WERI-Rb-1 (cell line): ENCODE measurements at regions not wholly inside any gene's neighbourhood (a gene's known extent, or its start where the extent isn't known, plus 50 kb on each side); places are given as distances from the start of the nearest gene placed in this dataset.

Experiments
- DNase-seq: peaks from one replicate; pipeline ENCODE4 v3.0.0-alpha.2; 2020
- H3K27ac ChIP-seq: fragments of 250-450 bp; sonication (Bioruptor Pico); 2 replicates; pipeline ENCODE4 v1.5.1; 2020; ENCODE audit warnings: mild to moderate bottlenecking, moderate library complexity
- H3K27me3 ChIP-seq: fragments of 250-450 bp; sonication (Bioruptor Pico); 2 replicates; pipeline ENCODE4 v1.5.1; 2021; ENCODE audit warnings: mild to moderate bottlenecking, low read depth, moderate library complexity; ENCODE audit not compliant: insufficient read depth, severe bottlenecking
- H3K36me3 ChIP-seq: fragments of 250-450 bp; sonication (Bioruptor Pico); 2 replicates; pipeline ENCODE4 v1.5.1; 2020; ENCODE audit warnings: mild to moderate bottlenecking, moderate library complexity
- H3K4me3 ChIP-seq: 2 replicates; pipeline ENCODE4 v1.5.1; 2011; ENCODE audit warnings: low read depth, mild to moderate bottlenecking, control low read depth, low read length
- H3K9me3 ChIP-seq: fragments of 250-450 bp; sonication (Bioruptor Pico); 2 replicates; pipeline ENCODE4 v1.5.1; 2021; ENCODE audit warnings: mild to moderate bottlenecking, moderate library complexity; ENCODE audit not compliant: severe bottlenecking
- CTCF ChIP-seq: IDR thresholded peaks from 2 replicates; pipeline ENCODE4 v1.5.1; 2011; ENCODE audit warnings: low read depth, mild to moderate bottlenecking, control low read depth, inconsistent platforms, low read length

- no peak overlapping the region for H3K27ac ChIP-seq
Observed at GRCh38 chr2:12035956-12036639, 289.7 kb downstream of the LPIN1 start.

GRCh38 chr2:12036640-12036983 lies 290.2 kb downstream of the LPIN1 start:
- DNase-seq = no peak
- H3K4me3 ChIP-seq = no peak overlapping the region
- no peak overlapping the region for H3K27ac ChIP-seq

More at GRCh38 chr2:12035956-12036639, 289.7 kb downstream of the LPIN1 start:
- no peak for DNase-seq
- TF ChIP-seq CTCF = no peak
- no peaks in the 10 kb centered on the region for H3K27me3 ChIP-seq
- no peak overlapping the region for H3K4me3 ChIP-seq
- H3K9me3 ChIP-seq = no peaks in the 10 kb centered on the region
- no peaks in the 10 kb centered on the region for H3K36me3 ChIP-seq

DNA sequence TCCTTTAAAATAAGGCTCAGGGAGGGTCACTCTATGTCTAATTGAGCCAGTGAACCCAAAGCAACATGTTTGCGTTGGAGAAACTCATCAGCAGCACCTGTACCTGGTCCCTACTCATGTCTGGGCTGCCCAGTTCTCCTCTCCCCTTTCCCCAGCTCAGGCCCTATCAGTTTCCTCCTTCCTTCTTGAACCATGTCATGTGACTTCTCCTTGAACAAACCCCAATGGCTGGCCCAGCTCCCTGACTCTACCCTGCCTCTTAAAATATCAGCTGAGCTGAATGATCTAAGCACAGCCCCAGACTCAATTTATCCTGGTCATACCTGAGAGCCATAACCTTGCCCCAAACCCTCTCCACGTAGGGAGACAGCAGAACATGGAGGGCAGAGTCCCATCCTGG lies 290.9 kb downstream of the LPIN1 start:
- Histone ChIP-seq H3K4me3 (no peak overlapping the region), H3K27me3 (no peaks in the 10 kb centered on the region), H3K27ac (no peak overlapping the region), H3K9me3 (no peaks in the 10 kb centered on the region), H3K36me3 (no peaks in the 10 kb centered on the region)
- no peak for TF ChIP-seq CTCF
- no peak for DNase-seq

More at GRCh38 chr2:12036640-12036983, 290.2 kb downstream of the LPIN1 start:
- no peaks in the 10 kb centered on the region for H3K36me3 ChIP-seq
- H3K9me3 ChIP-seq = no peaks in the 10 kb centered on the region
- H3K27me3 ChIP-seq = no peaks in the 10 kb centered on the region
- TF ChIP-seq CTCF = no peak

GRCh38 chr2:12041236-12041635 lies 294.8 kb downstream of the LPIN1 start:
- Histone ChIP-seq H3K27me3 (no peaks in the 10 kb centered on the region), H3K27ac (no peak overlapping the region), H3K9me3 (no peaks in the 10 kb centered on the region), H3K4me3 (no peak overlapping the region), H3K36me3 (no peaks in the 10 kb centered on the region)
- TF ChIP-seq CTCF = no peak
- DNase-seq = no peak

DNA sequence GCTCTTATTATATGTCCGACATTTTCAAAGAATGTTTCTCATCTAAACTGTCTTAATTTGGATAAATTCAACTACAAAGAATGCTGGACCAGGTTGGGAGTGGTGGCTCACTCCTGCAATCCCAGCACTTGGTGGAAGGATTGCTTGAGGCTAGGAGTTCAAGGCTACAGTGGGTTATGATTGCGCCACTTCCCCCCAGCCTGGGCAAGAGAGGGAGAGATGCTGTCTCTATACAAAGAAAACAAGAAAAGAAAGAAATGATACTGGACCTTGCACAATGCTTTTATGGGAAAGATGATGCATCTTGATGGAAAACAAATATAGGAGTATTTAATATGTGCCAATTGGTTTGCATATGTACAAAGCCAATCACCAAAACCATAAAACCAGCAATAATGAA lies 296.7 kb downstream of the LPIN1 start:
- no peaks in the 10 kb centered on the region for H3K36me3 ChIP-seq
- no peak for DNase-seq
- no peaks in the 10 kb centered on the region for H3K9me3 ChIP-seq
- H3K27me3 ChIP-seq = no peaks in the 10 kb centered on the region
- TF ChIP-seq CTCF = no peak
- no peak overlapping the region for H3K4me3 ChIP-seq
- no peak overlapping the region for H3K27ac ChIP-seq

GRCh38 chr2:12044857-12045256 lies 298.4 kb downstream of the LPIN1 start:
- no peak for TF ChIP-seq CTCF
- no peaks in the 10 kb centered on the region for H3K27me3 ChIP-seq
- H3K27ac ChIP-seq = no peak overlapping the region
- H3K4me3 ChIP-seq = no peak overlapping the region
- no peaks in the 10 kb centered on the region for H3K36me3 ChIP-seq
- H3K9me3 ChIP-seq = no peaks in the 10 kb centered on the region
- no peak for DNase-seq
